Parathyroid adenoma (tissue), 2 donors: ENCODE measurements at regions not wholly inside any gene's neighbourhood (a gene's known extent, or its start where the extent isn't known, plus 50 kb on each side); places are given as distances from the start of the nearest gene placed in this dataset.

Experiments used
- H2AFZ ChIP-seq: fragments of 300-600 bp; sonication (generic); one replicate; pipeline ENCODE4 v1.7.0; 2017; ENCODE audit warnings: antibody characterized with exemption, mild to moderate bottlenecking
- H3K27ac ChIP-seq: fragments of 300-600 bp; sonication (generic); one replicate; pipeline ENCODE4 v1.7.0; 2017
- H3K27me3 ChIP-seq: fragments of 300-600 bp; sonication (generic); one replicate; pipeline ENCODE4 v1.7.0; 2017; ENCODE audit warnings: low read length; ENCODE audit not compliant: control insufficient read depth, insufficient read depth
- H3K36me3 ChIP-seq: fragments of 300-600 bp; sonication (generic); one replicate; pipeline ENCODE4 v1.7.0; 2017; ENCODE audit warnings: low read length; ENCODE audit not compliant: control insufficient read depth, insufficient read depth
- H3K4me1 ChIP-seq: fragments of 300-600 bp; sonication (generic); one replicate; pipeline ENCODE4 v1.7.0; 2017; ENCODE audit warnings: control low read depth
- H3K4me2 ChIP-seq: fragments of 300-600 bp; sonication (generic); one replicate; pipeline ENCODE4 v1.7.0; 2017; ENCODE audit warnings: low read length
- H3K4me3 ChIP-seq: fragments of 300-600 bp; sonication (generic); one replicate; pipeline ENCODE4 v1.7.0; 2017; ENCODE audit warnings: low read depth, low read length
- H3K79me2 ChIP-seq: fragments of 300-600 bp; sonication (generic); one replicate; pipeline ENCODE4 v1.7.0; 2017; ENCODE audit warnings: control low read depth
- H3K9ac ChIP-seq: fragments of 300-600 bp; sonication (generic); one replicate; pipeline ENCODE4 v1.7.0; 2017; ENCODE audit warnings: mild to moderate bottlenecking
- H3K9me3 ChIP-seq: fragments of 300-600 bp; sonication (generic); one replicate; pipeline ENCODE4 v1.7.0; 2017; ENCODE audit warnings: low read length; ENCODE audit not compliant: control insufficient read depth
- TF ChIP-seq, protein P1 (sequence below): fragments of 300-600 bp; sonication (generic); IDR thresholded peaks from one replicate; pipeline ENCODE4 v1.7.0; 2017; ENCODE audit warnings: antibody characterized with exemption, mild to moderate bottlenecking
- donor health status: primary hyperparathyroidism.

DNA sequence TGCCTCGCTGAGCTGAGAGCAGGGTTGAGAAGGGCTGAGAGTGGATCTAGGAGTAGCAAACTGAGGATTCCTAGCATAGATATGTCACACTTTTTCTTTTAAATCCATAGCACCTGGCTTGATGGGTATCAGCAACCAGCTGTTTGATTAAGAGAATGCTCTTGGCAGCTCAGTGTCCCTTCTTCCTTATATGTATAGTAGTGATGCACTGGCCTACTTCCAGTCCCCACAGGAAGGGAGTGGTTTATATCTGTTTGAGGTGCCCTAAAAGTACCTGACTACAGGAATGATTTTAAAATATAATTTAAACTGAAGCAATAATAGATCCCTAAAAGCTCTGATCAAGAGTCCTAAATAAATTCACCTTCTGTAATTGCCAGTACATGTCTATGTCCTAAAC, 546.8 kb upstream of the ZNF608 start:
- no peak overlapping the region for H3K4me3 ChIP-seq
- no peak overlapping the region for H3K9ac ChIP-seq
- no peaks in the 10 kb centered on the region for H3K9me3 ChIP-seq
- no peak overlapping the region for H2AFZ ChIP-seq
- no peaks in the 10 kb centered on the region for H3K36me3 ChIP-seq
- TF ChIP-seq, protein P1, sequence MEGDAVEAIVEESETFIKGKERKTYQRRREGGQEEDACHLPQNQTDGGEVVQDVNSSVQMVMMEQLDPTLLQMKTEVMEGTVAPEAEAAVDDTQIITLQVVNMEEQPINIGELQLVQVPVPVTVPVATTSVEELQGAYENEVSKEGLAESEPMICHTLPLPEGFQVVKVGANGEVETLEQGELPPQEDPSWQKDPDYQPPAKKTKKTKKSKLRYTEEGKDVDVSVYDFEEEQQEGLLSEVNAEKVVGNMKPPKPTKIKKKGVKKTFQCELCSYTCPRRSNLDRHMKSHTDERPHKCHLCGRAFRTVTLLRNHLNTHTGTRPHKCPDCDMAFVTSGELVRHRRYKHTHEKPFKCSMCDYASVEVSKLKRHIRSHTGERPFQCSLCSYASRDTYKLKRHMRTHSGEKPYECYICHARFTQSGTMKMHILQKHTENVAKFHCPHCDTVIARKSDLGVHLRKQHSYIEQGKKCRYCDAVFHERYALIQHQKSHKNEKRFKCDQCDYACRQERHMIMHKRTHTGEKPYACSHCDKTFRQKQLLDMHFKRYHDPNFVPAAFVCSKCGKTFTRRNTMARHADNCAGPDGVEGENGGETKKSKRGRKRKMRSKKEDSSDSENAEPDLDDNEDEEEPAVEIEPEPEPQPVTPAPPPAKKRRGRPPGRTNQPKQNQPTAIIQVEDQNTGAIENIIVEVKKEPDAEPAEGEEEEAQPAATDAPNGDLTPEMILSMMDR: no peak
- no peak overlapping the region for H3K27ac ChIP-seq
- no peaks in the 10 kb centered on the region for H3K79me2 ChIP-seq
- no peak overlapping the region for H3K4me2 ChIP-seq
- peaks cover 4% of the 10 kb centered on the region for H3K4me1 ChIP-seq
- no peaks in the 10 kb centered on the region for H3K27me3 ChIP-seq

DNA sequence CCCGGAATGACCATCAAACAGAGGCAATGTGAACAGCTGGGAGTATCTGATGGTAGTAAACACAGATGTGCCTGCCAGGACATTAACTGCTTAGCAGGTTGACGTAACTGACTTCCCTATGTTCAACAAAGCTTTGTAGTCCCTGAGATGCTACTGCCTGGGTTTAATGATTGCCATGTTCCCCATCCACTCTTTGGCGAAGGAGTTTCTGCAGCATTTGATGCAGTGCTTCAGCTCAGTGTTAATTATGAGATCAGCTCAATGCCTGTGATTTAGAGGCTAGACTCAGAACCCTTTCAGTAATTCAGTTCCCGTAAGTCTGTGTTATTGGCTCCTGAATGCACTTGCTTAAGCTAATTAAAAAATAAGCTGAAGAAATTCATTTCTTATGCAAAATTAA, 547.3 kb upstream of the ZNF608 start:
- no peak overlapping the region for H3K4me3 ChIP-seq
- no peak overlapping the region for H3K9ac ChIP-seq
- no peak overlapping the region for H3K4me2 ChIP-seq
- H3K79me2 ChIP-seq: no peaks in the 10 kb centered on the region
- H3K9me3 ChIP-seq: no peaks in the 10 kb centered on the region
- TF ChIP-seq, protein P1: no peak
- no peak overlapping the region for H2AFZ ChIP-seq
- H3K27ac ChIP-seq: no peak overlapping the region
- no peaks in the 10 kb centered on the region for H3K27me3 ChIP-seq
- H3K4me1 ChIP-seq: peaks cover 8% of the 10 kb centered on the region
- no peaks in the 10 kb centered on the region for H3K36me3 ChIP-seq

DNA sequence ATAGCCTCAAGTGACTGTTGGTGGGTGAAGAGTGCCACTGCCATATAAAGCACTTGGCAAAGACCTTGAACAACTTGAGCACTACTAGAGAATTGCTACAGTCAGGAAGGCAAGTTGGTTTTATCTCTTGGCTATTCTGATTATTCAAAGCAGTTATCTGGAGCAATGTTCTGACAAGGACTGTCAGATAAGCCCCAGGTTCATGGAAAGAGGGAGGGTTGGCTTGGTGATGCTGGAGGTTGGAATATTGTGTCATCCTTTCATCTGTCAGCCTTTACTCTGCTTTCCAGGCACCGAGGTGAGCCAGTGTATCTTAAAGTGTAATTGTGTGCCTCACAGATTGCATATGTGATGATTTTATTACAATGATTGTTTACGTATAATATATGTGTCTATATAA, 548.4 kb upstream of the ZNF608 start:
- Histone ChIP-seq H3K27ac (no peak overlapping the region), H3K9me3 (no peaks in the 10 kb centered on the region), H3K9ac (no peak overlapping the region), H3K27me3 (no peaks in the 10 kb centered on the region), H3K79me2 (no peaks in the 10 kb centered on the region), H3K4me1 (peaks cover 12% of the 10 kb centered on the region), H2AFZ (no peak overlapping the region), H3K36me3 (no peaks in the 10 kb centered on the region), H3K4me2 (no peak overlapping the region), H3K4me3 (no peak overlapping the region)
- TF ChIP-seq, protein P1: no peak

DNA sequence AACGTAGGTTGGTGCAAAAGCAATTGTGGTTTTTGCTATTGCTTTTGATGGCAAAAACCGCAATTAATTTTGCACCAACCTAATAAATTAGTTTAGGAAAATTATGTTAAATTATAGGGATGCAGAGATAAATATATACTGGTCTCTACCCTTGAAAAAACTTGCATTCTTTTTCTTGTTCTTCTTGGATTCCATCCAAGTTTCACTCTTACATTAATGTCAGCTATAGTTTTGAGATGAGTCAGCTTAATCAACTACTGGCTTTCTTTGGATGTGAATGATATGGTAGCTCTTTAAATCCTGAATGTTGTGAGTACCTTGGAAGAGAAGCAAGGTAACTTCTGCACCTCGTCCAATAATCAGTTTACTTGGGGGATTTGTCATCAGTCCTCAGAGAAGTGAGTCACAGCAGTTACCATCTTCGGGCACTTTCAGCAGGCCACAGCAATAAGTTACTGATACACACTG, 549.0 kb upstream of the ZNF608 start:
- Histone ChIP-seq H3K4me1 (peaks cover 12% of the 10 kb centered on the region), H3K4me2 (no peak overlapping the region), H3K4me3 (no peak overlapping the region), H3K27me3 (no peaks in the 10 kb centered on the region), H2AFZ (no peak overlapping the region), H3K9me3 (no peaks in the 10 kb centered on the region), H3K9ac (no peak overlapping the region), H3K36me3 (no peaks in the 10 kb centered on the region), H3K27ac (no peak overlapping the region), H3K79me2 (no peaks in the 10 kb centered on the region)
- TF ChIP-seq, protein P1: no peak

DNA sequence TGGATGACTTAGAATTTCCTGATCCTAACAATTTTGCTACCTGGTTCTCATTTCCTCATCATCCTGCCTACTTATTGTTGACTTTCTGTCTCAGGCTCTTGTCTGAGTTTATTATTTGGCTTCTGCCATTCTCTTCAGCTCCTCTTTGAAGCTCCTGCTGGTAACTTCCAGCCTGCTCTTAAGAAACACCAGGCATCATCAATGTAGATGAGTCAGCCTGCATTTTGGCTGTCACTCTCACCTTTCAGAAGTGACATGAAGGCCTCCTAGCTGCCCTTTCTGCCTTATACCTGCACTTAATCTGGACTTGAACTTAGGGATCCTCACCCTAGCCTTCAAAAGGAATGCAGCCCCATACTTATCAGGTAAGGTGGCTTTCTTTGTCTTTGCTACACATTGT, 551.8 kb upstream of the ZNF608 start:
- Histone ChIP-seq H3K36me3 (no peaks in the 10 kb centered on the region), H2AFZ (peak overlapping the region; percentile 29)

More for the DNA sequence above, 551.8 kb upstream of the ZNF608 start:
- Histone ChIP-seq H3K9ac (no peak overlapping the region), H3K9me3 (no peaks in the 10 kb centered on the region), H3K27me3 (no peaks in the 10 kb centered on the region), H3K27ac (no peak overlapping the region), H3K4me2 (no peak overlapping the region), H3K4me3 (no peak overlapping the region), H3K4me1 (peaks cover 12% of the 10 kb centered on the region), H3K79me2 (no peaks in the 10 kb centered on the region)
- TF ChIP-seq, protein P1: no peak
